ENCODE measurements at regions not wholly inside any gene's neighbourhood (a gene's known extent, or its start where the extent isn't known, plus 50 kb on each side); places are given as distances from the start of the nearest gene placed in this dataset.

GRCh38 chr14:34025325-34026017 is 74.6 kb upstream of the EGLN3 start:
- TF ChIP-seq POLR2A (IDR thresholded peaks at IDR 0.05) (no peak), CTCF (IDR thresholded peaks at IDR 0.05) (no peak), EP300 (IDR thresholded peaks at IDR 0.05) (no peak)
